Skin of body (tissue), 1 donor: ENCODE measurements at regions not wholly inside any gene's neighbourhood (a gene's known extent, or its start where the extent isn't known, plus 50 kb on each side); places are given as distances from the start of the nearest gene placed in this dataset.
"Not testable (repeated sequence)": the region's sequence is repeated elsewhere in the genome, so short reads cannot be mapped to it uniquely, and the experiment has no call there.

ENCODE experiments used
- DNase-seq: peaks from one replicate; lab custom pipeline; 2025; lab: John Stamatoyannopoulos, UW

DNA sequence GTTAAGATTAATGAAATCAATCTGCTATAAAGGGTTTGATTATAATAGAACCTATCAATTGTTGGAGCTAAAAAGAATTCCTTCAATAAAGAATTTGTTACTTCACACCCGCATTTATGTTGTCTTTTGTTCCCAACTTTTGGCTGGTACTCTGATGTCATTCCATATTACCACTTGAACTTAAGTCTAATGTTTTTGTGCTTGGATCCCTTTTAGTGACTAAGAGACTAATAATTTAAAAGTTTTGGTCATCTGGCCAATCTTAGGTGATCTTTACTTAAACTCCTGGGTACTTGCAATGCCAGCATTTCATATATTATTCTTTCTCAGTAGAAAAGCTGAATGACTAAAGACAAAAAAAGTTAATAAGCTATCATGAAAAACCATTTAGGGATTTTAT, 113.0 kb downstream of the TMEM30B start:
- DNase-seq: no peak

DNA sequence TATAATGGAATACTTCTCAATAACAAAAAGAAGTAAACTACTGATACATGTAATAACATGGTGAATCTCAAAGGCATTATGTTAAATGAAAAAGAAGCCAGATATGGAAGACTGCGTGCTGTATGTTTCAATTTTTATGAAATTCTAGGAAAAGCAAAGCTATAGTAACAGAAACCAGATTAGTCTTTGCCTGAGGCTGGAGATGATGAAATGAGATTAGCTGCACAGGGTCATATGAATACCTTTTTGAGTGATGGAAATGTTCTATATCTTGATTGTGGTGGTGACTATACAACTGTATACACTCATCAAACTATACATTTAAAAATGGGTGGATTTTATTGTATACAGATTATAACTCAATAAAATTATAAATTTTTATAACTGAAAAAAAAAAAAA, 113.5 kb downstream of the TMEM30B start:
- DNase-seq: no peak

DNA sequence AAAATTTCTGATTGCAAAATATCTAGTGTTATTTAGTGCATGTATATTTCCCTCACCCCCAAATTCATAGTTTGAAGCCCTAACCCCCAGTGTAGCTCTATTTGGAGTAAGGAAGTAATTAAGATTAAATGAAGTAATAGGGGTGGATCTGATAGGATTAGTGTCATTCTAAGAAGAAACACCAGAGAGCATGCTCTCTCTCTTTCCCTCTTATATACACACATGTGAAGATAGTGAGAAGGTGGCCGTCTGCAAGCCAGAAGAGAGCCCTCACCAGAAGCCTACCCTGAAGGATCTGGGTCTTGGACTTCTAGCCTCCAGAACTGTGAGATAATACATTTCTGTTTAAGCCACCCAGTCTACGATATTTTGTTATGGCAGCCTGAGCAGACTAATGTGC, 120.3 kb downstream of the TMEM30B start:
- no peak for DNase-seq

GRCh38 chr14:61154641-61155040, 126.5 kb downstream of the TMEM30B start:
- DNase-seq: no peak

- no peak for DNase-seq
These were observed 127.1 kb downstream of the TMEM30B start for GRCh38 chr14:61153914-61154545.

GRCh38 chr14:61153431-61153830, 127.7 kb downstream of the TMEM30B start:
- DNase-seq: no peak

GRCh38 chr14:61152851-61153364, 128.2 kb downstream of the TMEM30B start:
- no peak for DNase-seq

- no peak for DNase-seq
These were observed 129.9 kb downstream of the TMEM30B start for GRCh38 chr14:61151251-61151650.

- no peak for DNase-seq
These were observed 130.3 kb downstream of the TMEM30B start for GRCh38 chr14:61150851-61151250.

GRCh38 chr14:61149896-61150295, 131.2 kb downstream of the TMEM30B start:
- no peak for DNase-seq

- no peak for DNase-seq
These were observed 132.3 kb downstream of the TMEM30B start for GRCh38 chr14:61148742-61149350.

- peak; percentile 71 for DNase-seq
These were observed 133.1 kb downstream of the TMEM30B start for GRCh38 chr14:61147831-61148549.

DNA sequence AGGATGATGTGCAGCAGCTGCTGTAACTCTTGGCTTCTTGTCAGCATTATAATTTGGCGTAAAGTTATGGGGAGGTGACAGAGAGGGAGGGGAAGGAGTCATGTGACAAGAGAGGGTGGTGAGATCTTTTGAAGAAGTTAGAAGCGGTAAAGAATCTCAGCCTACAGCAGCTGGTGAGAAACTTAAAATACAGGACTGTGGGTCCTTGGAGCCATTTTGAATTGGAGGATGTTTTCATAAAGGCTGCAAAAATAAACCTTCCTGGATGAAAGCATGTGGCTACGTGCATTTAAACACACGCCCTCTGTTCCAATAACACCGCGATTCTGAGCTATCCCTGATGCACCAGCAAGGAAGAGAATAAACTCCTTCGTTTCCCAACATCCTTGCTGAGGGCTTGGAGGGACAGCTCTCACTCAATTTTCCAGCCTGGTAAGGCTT, 133.7 kb downstream of the TMEM30B start:
- DNase-seq: peak; percentile 54

- DNase-seq: no peak
These were observed 134.2 kb downstream of the TMEM30B start for GRCh38 chr14:61146899-61147298.

- DNase-seq: peak; percentile 92
These were observed 135.1 kb downstream of the TMEM30B start for GRCh38 chr14:61145903-61146481.

DNA sequence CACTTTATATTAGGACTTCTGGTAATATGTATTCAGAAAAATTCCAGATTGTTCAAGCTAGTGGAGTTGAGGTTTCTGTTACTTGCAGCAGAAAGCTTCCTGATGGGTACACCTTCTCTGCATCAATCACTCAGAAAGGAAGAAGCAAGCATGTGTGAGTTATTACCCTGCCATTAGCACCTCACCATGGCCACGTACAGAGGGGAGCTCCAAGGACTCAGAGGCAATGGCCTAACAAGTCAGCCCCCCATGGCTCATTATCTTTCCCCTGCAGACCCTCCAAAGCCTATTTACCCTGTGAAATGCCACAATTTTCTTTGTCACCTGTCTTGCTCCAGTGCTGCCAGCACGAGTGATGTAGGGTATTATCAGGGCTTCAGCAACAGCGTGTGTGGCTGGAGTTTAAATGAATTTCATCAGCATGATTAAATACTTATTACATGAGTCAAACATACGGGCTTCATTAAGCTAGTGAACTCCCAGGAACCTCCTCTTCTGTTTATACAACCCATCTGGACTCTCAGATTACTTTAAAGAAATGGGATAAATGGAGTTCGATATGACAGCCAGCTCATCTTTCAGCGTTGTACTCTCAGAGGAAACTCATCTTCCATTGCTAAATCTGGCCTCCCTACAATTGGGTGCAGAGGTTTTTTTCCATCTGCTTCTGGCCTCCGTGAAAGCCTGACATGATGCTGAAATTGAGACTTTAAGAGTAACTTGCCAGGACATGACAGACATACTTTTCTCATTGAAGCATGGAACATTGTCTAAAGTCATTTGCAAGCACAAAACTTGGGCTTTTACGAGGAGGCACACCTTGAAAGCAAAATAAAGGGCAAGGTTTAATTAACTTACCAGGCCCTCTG, 135.9 kb downstream of the TMEM30B start:
- DNase-seq: peak; percentile 99

DNA sequence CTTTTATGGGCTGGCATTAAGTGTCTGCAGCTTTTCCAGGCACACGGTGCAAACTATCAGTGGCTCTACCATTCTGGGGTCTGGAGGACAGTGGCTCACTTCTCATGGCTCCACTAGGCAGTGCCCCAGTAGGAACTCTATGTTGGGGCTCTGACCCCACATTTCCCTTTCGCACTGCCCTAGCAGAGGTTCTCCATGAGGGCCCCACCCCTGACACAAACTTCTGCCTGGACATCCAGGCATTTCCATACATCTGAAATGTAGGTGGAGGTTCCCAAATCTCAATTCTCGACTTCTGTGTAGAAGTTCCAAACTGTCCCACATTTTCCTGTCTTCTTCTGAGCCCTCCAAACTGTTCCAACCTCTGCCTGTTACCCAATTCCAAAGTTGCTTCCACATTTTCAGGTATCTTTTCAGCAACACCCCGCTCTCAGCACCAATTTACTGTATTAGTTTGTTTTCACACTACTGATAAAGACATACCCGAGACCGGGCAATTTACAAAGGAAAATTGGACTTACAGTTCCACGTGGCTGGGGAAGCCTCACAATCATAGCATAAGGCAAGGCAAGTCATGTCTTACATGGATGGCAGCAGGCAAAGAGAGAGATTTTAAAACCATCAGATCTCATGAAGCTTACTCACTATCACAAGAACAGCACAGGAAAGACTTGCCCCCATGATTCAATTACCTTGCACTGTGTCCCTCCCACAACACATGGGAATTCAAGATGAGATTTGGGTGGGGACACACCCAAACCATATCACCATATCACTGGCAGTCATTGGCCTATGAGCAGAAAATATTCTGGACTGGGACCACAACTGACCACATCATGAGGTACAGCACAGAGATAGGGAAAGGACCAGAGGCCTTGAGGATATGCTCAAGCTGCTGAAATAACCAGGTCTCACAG, 136.8 kb downstream of the TMEM30B start:
- DNase-seq: not testable (repeated sequence)

- DNase-seq: no peak
These were observed 140.3 kb downstream of the TMEM30B start for GRCh38 chr14:61140872-61141271.

DNA sequence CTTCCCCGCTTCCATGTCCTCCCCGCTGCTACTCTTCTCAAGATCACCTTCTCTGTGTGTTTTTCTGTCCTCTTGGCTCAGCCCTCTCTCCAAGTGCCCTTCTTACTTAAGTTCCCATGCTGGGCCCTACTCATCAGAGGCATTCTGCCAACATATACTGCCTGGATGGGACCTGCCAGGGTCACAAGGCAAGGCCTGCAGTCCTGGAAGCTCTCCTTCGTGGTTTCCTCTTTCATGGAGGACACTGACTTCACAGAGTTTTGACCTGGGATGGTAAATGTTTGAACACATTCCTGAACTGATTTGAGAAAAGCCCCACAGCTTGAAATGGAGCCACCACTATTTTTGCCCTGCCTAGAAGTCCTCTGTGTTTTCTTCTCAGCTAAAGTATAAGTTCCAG, 140.9 kb downstream of the TMEM30B start:
- no peak for DNase-seq

- DNase-seq: no peak
These were observed 142.0 kb downstream of the TMEM30B start for GRCh38 chr14:61139006-61139599.
